ENCODE measurements at regions not wholly inside any gene's neighbourhood (a gene's known extent, or its start where the extent isn't known, plus 50 kb on each side); places are given as distances from the start of the nearest gene placed in this dataset.
"Not testable (repeated sequence)": the region's sequence is repeated elsewhere in the genome, so short reads cannot be mapped to it uniquely, and the experiment has no call there.

- not testable (repeated sequence) for DNase-seq (ENCODE audit: low read depth)
Measured at GRCh38 chr5:85657328-85657727, 960.4 kb upstream of the COX7C start.

GRCh38 chr5:85662969-85663707 lies 954.6 kb upstream of the COX7C start:
- DNase-seq (ENCODE audit: low read depth): not testable (repeated sequence)

- no peak for DNase-seq (ENCODE audit: low read depth)
Measured at GRCh38 chr5:85663708-85664031, 954.1 kb upstream of the COX7C start.

- no peak for DNase-seq (ENCODE audit: low read depth)
Measured at GRCh38 chr5:85670417-85670816, 947.3 kb upstream of the COX7C start.

- DNase-seq (ENCODE audit: low read depth): no peak
Measured at GRCh38 chr5:85671223-85671970, 946.3 kb upstream of the COX7C start.

GRCh38 chr5:85681871-85682270 lies 935.9 kb upstream of the COX7C start:
- no peak for DNase-seq (ENCODE audit: low read depth)

- DNase-seq (ENCODE audit: low read depth): no peak
Measured at GRCh38 chr5:85684351-85684750, 933.4 kb upstream of the COX7C start.

- DNase-seq (ENCODE audit: low read depth): no peak
Measured at GRCh38 chr5:85703296-85703695, 914.4 kb upstream of the COX7C start.

GRCh38 chr5:85709728-85710127 lies 908.0 kb upstream of the COX7C start:
- DNase-seq (ENCODE audit: low read depth): no peak

GRCh38 chr5:85716344-85717202 lies 901.2 kb upstream of the COX7C start:
- no peak for DNase-seq (ENCODE audit: low read depth)

- no peak for DNase-seq (ENCODE audit: low read depth)
Measured at GRCh38 chr5:85717203-85717563, 900.6 kb upstream of the COX7C start.

GRCh38 chr5:85732185-85732584 lies 885.6 kb upstream of the COX7C start:
- no peak for DNase-seq (ENCODE audit: low read depth)

- DNase-seq (ENCODE audit: low read depth): no peak
Measured at GRCh38 chr5:85741972-85742371, 875.8 kb upstream of the COX7C start.

- DNase-seq (ENCODE audit: low read depth): no peak
Measured at GRCh38 chr5:85760519-85760918, 857.2 kb upstream of the COX7C start.

GRCh38 chr5:85769347-85769746 lies 848.4 kb upstream of the COX7C start:
- DNase-seq (ENCODE audit: low read depth): no peak

- DNase-seq (ENCODE audit: low read depth): no peak
Measured at GRCh38 chr5:85784746-85785145, 833.0 kb upstream of the COX7C start.

GRCh38 chr5:85813146-85813545 lies 804.6 kb upstream of the COX7C start:
- DNase-seq (ENCODE audit: low read depth): no peak

GRCh38 chr5:85814596-85814995 lies 803.1 kb upstream of the COX7C start:
- no peak for DNase-seq (ENCODE audit: low read depth)

GRCh38 chr5:85823462-85824426 lies 794.0 kb upstream of the COX7C start:
- no peak for DNase-seq (ENCODE audit: low read depth)

GRCh38 chr5:85838781-85839180 lies 779.0 kb upstream of the COX7C start:
- DNase-seq (ENCODE audit: low read depth): no peak

- DNase-seq (ENCODE audit: low read depth): no peak
Measured at GRCh38 chr5:85841653-85842052, 776.1 kb upstream of the COX7C start.

GRCh38 chr5:85843535-85843934 lies 774.2 kb upstream of the COX7C start:
- DNase-seq (ENCODE audit: low read depth): no peak
